ENCODE measurements at regions not wholly inside any gene's neighbourhood (a gene's known extent, or its start where the extent isn't known, plus 50 kb on each side); places are given as distances from the start of the nearest gene placed in this dataset.

DNA sequence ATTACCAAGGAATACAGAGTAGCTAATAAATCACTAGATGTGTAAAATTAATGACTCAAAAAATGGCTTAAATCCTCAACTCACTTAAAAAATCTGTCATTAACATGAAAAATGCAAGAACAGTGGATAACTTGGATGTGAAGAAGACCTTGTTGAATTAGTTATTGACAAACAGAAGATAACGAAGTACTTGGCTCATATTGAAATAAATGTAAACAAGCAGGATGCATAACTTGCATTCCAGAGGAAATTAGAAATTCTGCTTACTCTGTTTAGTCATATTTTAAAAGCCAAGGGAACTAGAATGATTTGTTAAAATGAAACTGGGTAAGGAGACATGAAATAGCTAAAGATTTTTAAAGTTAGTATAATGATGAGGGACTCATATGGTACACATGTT lies 1812.2 kb downstream of the PCDH9 start:
- TF ChIP-seq, protein P1, sequence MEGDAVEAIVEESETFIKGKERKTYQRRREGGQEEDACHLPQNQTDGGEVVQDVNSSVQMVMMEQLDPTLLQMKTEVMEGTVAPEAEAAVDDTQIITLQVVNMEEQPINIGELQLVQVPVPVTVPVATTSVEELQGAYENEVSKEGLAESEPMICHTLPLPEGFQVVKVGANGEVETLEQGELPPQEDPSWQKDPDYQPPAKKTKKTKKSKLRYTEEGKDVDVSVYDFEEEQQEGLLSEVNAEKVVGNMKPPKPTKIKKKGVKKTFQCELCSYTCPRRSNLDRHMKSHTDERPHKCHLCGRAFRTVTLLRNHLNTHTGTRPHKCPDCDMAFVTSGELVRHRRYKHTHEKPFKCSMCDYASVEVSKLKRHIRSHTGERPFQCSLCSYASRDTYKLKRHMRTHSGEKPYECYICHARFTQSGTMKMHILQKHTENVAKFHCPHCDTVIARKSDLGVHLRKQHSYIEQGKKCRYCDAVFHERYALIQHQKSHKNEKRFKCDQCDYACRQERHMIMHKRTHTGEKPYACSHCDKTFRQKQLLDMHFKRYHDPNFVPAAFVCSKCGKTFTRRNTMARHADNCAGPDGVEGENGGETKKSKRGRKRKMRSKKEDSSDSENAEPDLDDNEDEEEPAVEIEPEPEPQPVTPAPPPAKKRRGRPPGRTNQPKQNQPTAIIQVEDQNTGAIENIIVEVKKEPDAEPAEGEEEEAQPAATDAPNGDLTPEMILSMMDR (IDR thresholded peaks at IDR 0.05), result no peak
- TF ChIP-seq EP300 (IDR thresholded peaks at IDR 0.05) (no peak), POLR2A (IDR thresholded peaks at IDR 0.05) (no peak), POLR2AphosphoS5 (IDR thresholded peaks at IDR 0.05) (no peak)

All from gastroesophageal sphincter (tissue), 3 donors.